SW 1271 (cell line): ENCODE measurements at regions not wholly inside any gene's neighbourhood (a gene's known extent, or its start where the extent isn't known, plus 50 kb on each side); places are given as distances from the start of the nearest gene placed in this dataset.

ENCODE experiments used
- DNase-seq, 2 experiments: peaks; one replicate each; lab custom pipeline; 2025; lab: John Stamatoyannopoulos, UW

GRCh38 chr6:21965016-21965415 is 331.8 kb downstream of the PRL start:
- no peak for DNase-seq

- DNase-seq: no peak
Measured at GRCh38 chr6:21965953-21966539, 330.8 kb downstream of the PRL start.

- no peak for DNase-seq
Measured at GRCh38 chr6:21967056-21967974, 329.5 kb downstream of the PRL start.

GRCh38 chr6:21968411-21968810 is 328.4 kb downstream of the PRL start:
- DNase-seq: no peak

- no peak for DNase-seq
Measured at GRCh38 chr6:21969192-21969591, 327.6 kb downstream of the PRL start.

GRCh38 chr6:21970569-21971300 is 326.1 kb downstream of the PRL start:
- DNase-seq: no peak

GRCh38 chr6:21971541-21971940 is 325.3 kb downstream of the PRL start:
- DNase-seq: no peak

- DNase-seq: no peak
Measured at GRCh38 chr6:21972516-21972915, 324.3 kb downstream of the PRL start.

- no peak for DNase-seq
Measured at GRCh38 chr6:21977346-21977745, 319.5 kb downstream of the PRL start.

- no peak for DNase-seq
Measured at GRCh38 chr6:21981235-21981833, 315.5 kb downstream of the PRL start.

GRCh38 chr6:21984135-21984534 is 312.7 kb downstream of the PRL start:
- no peak for DNase-seq

- no peak for DNase-seq
Measured at GRCh38 chr6:21984561-21984960, 312.3 kb downstream of the PRL start.

GRCh38 chr6:21985904-21986303 is 310.9 kb downstream of the PRL start:
- no peak for DNase-seq

- no peak for DNase-seq
Measured at GRCh38 chr6:21986703-21987102, 310.1 kb downstream of the PRL start.

GRCh38 chr6:21987501-21987957 is 309.3 kb downstream of the PRL start:
- peak in 1 of 2 experiments; percentile 66 for DNase-seq

- DNase-seq: no peak
Measured at GRCh38 chr6:21990577-21990976, 306.3 kb downstream of the PRL start.

GRCh38 chr6:21992178-21992967 is 304.5 kb downstream of the PRL start:
- DNase-seq: no peak

- DNase-seq: no peak
Measured at GRCh38 chr6:21993841-21994240, 303.0 kb downstream of the PRL start.

GRCh38 chr6:21994821-21995220 is 302.0 kb downstream of the PRL start:
- DNase-seq: no peak

- DNase-seq: no peak
Measured at GRCh38 chr6:21995318-21995717, 301.5 kb downstream of the PRL start.

- no peak for DNase-seq
Measured at GRCh38 chr6:21996425-21997118, 300.3 kb downstream of the PRL start.
